NB4 (cell line): ENCODE measurements at regions not wholly inside any gene's neighbourhood (a gene's known extent, or its start where the extent isn't known, plus 50 kb on each side); places are given as distances from the start of the nearest gene placed in this dataset.

ENCODE experiments used
- DNase-seq: peaks from one replicate; pipeline ENCODE4 v3.0.0; 2010; ENCODE audit warnings: low read depth
- H3K4me3 ChIP-seq: one replicate; pipeline ENCODE4 v1.5.1; 2011; ENCODE audit warnings: mild to moderate bottlenecking, low read depth, low read length, moderate library complexity
- MYC ChIP-seq: IDR thresholded peaks from 2 replicates; pipeline ENCODE4 v1.6.1; 2011; ENCODE audit warnings: low read depth, low read length
- POLR2A ChIP-seq: IDR thresholded peaks from 2 replicates; pipeline ENCODE4 v1.6.1; 2011; ENCODE audit warnings: mild to moderate bottlenecking; ENCODE audit not compliant: insufficient read length; ENCODE audit errors: extremely low read depth
- TF ChIP-seq, protein P1 (sequence below): IDR thresholded peaks from 2 replicates; pipeline ENCODE4 v1.6.1; 2011; ENCODE audit warnings: low read depth, low read length
- TF ChIP-seq, protein P2 (sequence below): IDR thresholded peaks from one replicate; pipeline ENCODE4 v1.5.1; 2012; ENCODE audit warnings: low read depth, low read length

DNA sequence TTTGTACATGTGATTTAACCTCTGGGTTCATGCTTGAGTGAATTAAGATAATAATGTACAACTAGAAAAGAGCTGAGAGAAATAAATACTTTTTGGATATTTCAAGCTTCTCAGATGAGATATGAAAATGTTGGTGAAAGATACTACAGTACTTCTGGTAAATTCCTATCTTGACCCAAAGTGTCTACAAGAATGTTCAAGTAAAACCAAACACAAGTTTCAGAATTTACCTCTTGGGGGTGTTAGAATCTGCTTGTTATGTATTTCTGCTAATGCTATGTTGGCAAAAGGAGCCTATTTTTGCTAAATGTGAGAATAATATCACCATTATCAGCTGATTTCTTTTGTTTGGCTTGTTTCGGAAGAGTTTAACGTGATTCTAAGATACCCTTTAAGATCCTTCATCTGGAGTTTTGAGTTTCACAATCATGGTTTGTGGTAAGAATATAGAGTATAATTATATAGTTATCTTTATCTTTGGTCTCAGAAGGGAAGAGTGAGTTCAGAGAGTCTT, 388.5 kb downstream of the LMO4 start:
- DNase-seq: no peak
- H3K4me3 ChIP-seq: no peak overlapping the region
- TF ChIP-seq, protein P1, sequence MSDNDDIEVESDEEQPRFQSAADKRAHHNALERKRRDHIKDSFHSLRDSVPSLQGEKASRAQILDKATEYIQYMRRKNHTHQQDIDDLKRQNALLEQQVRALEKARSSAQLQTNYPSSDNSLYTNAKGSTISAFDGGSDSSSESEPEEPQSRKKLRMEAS: no peak
- TF ChIP-seq, protein P2, sequence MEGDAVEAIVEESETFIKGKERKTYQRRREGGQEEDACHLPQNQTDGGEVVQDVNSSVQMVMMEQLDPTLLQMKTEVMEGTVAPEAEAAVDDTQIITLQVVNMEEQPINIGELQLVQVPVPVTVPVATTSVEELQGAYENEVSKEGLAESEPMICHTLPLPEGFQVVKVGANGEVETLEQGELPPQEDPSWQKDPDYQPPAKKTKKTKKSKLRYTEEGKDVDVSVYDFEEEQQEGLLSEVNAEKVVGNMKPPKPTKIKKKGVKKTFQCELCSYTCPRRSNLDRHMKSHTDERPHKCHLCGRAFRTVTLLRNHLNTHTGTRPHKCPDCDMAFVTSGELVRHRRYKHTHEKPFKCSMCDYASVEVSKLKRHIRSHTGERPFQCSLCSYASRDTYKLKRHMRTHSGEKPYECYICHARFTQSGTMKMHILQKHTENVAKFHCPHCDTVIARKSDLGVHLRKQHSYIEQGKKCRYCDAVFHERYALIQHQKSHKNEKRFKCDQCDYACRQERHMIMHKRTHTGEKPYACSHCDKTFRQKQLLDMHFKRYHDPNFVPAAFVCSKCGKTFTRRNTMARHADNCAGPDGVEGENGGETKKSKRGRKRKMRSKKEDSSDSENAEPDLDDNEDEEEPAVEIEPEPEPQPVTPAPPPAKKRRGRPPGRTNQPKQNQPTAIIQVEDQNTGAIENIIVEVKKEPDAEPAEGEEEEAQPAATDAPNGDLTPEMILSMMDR: no peak
- TF ChIP-seq MYC (no peak), POLR2A (no peak)

DNA sequence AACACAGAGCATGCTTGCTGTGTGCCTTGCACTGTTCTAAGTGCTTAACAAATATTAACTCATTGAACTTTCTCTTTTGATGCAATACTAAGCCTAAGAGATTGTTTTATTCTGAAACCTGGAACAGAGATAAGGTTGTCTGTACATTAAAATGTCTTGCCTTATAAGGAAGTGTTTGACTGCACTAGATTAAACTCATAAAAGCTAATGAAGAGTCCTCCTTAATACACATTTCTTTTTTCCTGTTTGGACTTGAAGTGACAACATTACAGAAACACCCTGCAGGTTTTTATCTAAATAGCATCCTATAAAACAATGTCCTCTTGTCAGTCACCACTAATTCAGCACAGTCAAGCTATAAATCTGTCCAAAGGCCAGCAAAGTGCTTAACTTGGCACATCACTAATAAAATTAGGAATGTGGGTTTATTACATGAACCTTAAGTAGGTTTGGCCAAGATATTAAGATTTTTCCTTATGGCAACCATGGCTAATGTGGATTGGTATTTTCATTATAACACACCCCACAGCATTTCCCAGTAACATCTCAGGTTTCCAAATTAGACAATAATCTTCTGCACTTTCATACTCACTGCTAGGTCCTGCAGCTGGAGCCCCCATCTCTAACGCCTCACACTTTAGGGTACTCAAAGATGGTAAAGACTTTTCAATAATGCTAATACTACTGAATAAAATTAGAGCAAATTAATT, 389.7 kb downstream of the LMO4 start:
- no peak overlapping the region for H3K4me3 ChIP-seq
- no peak for DNase-seq
- TF ChIP-seq POLR2A (no peak), MYC (no peak)
- TF ChIP-seq, protein P1: no peak
- TF ChIP-seq, protein P2: no peak

DNA sequence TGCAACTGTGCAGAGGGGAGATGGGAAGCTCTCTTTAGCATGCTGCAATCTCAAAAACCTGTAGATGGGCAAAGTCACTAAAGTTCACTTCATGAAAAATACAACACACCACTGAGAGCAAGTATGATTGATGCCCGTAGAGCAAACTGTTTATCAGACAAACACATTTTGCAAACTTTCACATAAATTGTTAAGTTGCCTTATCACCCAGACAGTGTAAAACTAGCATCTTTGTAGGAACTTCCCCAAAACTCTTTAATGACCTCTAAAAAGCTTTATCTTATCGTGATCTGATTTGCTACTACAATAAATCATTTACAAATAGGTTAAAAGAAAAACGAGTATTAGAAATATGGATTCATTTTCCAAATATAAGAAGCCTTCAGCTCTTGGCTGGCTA, 391.0 kb downstream of the LMO4 start:
- no peak overlapping the region for H3K4me3 ChIP-seq
- no peak for DNase-seq
- TF ChIP-seq, protein P1: no peak
- TF ChIP-seq, protein P2: no peak
- TF ChIP-seq MYC (no peak), POLR2A (no peak)

DNA sequence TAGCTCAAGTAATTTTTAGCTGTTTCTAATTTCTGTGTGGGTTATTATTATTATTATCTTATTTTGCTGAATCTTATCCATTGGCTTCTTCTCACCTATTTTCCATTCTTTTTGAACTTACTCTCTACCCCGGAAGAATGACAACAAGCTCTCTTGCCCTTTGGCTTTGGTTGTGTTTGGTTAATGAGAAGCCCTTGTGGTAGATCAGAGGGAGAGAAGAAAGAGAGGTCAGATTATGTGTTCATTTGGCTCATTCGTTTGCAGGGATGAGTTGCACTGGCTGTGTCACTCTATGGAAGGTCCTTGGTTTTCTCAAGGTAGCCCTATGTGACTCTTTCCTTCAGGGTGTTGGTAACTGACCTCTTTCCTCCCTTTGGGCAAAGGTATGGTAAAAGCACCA, 391.9 kb downstream of the LMO4 start:
- H3K4me3 ChIP-seq: no peak overlapping the region
- TF ChIP-seq POLR2A (no peak), MYC (no peak)
- TF ChIP-seq, protein P1: no peak
- TF ChIP-seq, protein P2: no peak
- DNase-seq: no peak

DNA sequence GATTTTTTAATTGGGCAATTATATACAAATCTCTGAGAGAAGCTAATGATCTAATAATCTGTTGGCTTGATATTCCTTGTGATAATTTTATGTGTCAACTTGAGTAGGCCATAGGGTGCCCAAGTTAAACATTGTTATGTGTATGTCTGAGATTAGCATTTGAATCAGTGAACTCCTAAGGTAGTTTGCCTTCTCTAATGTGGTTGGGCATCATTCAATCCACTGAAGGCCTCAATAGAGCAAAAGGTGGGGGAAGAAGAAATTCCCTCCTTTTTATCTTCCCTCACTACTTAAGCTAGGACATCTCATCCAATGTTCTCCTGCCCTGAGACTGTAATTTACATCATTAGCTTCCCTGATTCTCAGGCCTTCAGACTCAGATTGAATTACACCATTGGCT, 394.5 kb downstream of the LMO4 start:
- DNase-seq: no peak
- no peak overlapping the region for H3K4me3 ChIP-seq
- TF ChIP-seq, protein P1: no peak
- TF ChIP-seq MYC (no peak), POLR2A (no peak)
- TF ChIP-seq, protein P2: no peak

DNA sequence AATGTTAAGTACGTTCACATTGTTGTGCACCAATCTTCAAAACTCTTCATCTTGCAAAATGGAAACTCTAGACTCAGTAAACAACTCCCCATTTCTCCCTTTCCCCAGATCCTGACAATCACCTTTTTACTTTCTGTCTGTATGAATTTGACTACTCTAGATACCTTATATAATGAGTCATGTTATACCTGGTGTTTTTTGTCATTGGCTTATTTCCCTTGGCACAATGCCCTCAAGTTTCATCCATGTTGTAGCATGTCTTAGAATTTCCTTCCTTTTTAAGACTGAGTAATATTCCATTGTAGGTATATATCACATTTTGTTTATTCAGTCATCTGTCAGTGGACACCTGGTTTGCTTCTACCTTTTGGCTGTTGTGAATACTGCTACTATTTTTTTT, 399.5 kb downstream of the LMO4 start:
- H3K4me3 ChIP-seq: no peak overlapping the region
- TF ChIP-seq, protein P1: no peak
- TF ChIP-seq, protein P2: no peak
- TF ChIP-seq POLR2A: no peak
- TF ChIP-seq MYC: no peak
- DNase-seq: no peak
